HG03558 (cell line): ENCODE measurements at regions not wholly inside any gene's neighbourhood (a gene's known extent, or its start where the extent isn't known, plus 50 kb on each side); places are given as distances from the start of the nearest gene placed in this dataset.
A peak's percentile ranks its signal among the peaks of the same experiment; 100 is the strongest.

Source experiments
- ATAC-seq: cut with Tn5 transposase; IDR thresholded peaks from one replicate; pipeline ENCODE4 v1.9.1; 2021; ENCODE audit warnings: moderate number of reproducible peaks; ENCODE audit not compliant: unreplicated experiment; ENCODE audit errors: extremely low read depth

DNA sequence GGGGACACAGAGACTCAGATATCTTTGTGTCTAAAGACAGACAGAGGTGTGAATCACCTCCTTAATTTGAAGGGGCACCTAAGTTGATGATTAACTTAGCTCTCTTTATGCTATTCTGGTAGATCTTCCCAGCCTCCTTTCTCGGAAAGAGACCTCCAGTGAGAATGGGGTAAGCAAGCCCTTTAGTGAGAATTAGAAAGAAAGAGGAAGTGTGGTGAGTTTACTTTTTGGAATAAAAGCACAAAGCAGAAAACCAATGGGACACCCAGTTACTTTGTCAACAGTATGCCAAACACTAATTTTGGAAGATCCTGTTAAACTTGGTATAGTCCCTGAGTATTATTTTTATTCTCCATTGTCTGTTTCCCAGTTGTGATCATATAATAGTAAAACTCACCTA, 302.8 kb upstream of the RASA1 start:
- no peak for ATAC-seq

DNA sequence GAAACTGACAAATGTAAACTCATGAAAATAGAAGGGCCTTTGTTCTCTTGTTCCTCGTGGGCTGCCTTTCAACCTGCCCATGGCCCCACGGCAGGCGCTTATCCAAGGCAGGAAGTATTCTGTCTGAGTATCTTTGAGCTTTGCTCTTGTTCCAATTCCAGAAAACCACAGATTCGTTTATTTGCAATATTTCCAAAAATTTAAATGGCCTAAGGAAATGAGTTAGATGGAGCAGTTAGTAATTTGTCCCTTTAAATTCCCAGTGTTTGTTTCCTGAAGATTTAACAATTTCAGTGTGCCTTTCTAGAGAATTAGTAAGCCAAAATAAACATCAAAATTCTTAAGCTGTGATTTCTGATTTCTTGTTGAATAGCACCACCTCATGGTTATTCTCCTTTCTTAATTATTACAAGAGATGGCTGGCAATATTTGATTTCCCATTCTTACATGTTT, 299.4 kb upstream of the RASA1 start:
- no peak for ATAC-seq

DNA sequence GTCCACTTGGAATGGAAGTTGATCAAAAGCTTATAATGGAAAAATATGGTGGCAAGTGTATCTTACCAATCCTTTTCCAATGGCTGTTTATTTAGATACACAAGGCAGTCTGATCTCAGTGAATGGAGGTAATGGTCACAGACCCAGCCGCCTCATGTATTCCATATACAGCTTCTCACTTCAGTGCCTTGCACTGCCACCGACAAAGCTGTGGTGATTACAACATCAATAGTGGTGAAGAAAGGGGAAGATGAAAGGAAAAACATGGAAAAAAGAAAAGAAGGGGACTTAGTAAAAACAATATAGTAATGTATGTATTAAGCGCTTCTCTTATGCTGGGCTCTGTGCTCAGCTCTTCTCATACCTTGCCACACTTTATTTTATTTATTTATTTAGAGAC, 297.3 kb upstream of the RASA1 start:
- ATAC-seq = no peak

DNA sequence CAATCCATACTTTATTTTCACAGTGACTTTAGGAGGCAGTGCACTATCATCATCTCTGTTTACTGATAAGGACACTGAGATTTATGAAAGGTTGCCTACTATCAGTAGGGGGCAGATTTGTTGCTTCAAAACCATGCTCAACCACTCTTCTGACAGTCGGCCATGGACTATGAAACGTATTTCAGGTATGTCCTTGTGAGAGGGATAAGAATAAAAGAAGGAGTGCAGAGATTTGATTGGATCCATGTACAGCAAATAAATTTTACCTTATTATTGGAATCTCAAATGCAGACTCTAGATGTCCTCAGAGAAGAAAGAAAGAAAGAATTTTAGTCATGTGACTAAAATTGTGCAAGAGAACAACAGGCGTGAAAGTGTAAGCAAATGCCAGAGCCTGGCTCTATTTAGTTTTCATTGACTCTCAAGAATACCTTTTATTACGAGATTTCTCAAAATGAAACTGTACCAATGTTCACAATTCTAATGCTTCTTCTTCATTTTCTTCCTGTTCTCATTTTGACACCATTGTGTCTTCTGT, 296.6 kb upstream of the RASA1 start:
- ATAC-seq = no peak

DNA sequence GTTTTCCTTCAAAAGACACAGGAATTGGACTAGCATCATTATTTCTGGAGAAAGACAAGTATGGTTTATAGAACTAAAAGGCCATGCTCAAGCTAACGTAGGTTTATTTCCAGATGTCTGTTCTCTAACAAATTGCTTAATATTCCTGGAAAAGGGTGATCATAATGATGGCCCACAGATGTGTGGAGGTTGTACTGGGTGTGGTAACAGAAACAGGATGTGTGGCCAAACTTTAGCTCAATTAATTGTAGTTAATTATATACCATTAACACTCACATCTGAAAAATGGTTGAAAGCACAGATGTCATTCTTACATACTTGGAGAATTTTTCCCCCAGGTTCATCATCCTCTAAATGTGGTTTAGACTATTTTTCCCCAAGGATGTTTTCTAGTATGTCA, 292.7 kb upstream of the RASA1 start:
- no peak for ATAC-seq

DNA sequence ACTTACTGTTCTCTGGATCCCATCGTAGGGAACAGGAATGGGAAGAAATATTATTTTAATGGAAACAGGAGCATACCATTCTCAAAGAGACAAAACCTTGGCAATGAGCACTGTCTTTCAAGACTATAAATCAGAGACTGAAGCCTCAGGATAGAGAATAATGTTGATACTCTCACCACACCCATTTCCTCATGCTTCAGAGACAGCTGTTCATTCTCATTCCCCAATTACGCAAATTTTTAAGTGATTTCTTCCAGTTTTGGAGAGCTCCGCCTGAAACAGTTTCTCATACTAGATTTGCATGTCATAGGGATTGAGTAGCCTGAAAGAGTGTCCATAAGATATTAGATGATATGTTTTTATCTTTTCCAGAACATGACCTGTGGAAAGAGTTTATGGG, 290.5 kb upstream of the RASA1 start:
- no peak for ATAC-seq

DNA sequence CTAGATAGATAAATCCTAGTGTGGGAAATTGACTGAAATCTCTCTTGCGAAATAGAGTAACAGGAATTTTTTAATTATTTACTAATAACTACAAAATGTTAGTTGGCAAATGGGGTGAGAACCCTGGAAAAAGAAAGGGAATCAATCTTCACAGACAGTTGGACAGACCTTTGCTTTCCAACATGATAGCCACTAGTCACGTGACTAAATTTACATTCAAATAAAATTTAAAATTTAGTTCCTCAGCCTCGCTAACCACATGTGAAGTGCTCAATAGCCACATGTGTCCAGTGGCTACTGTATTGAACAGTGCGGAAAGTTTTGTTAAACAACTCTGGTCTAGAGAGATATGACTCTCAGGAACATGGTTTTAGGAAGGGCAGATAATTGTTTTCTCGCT, 289.9 kb upstream of the RASA1 start:
- no peak for ATAC-seq

DNA sequence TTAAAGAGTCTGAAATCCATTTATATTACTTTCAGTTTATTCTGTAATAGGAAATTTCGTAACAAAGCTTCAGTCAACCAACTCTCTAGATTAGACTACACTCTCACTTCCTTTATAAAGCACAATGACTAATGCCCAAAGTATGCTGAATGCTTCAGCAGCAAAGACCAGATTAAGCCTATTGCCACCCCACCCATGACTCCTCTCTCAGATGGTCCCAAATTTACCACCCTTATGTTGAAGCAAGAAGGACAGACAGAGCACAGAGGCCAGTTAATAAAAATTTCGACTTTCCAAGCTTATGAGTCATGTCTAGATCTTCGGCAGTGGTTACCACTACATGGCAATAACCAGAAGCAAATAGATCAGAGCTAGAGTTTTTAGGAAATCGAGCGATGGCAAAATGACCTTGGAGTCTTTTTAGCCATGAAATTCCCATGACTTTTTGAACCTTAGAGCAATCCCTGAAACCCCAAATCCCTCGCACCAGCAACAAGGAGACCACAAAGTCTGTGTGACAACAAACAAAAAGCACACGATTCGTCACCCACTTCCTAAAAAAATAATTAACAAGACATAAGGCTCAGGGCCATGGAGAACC, 287.8 kb upstream of the RASA1 start:
- no peak for ATAC-seq

DNA sequence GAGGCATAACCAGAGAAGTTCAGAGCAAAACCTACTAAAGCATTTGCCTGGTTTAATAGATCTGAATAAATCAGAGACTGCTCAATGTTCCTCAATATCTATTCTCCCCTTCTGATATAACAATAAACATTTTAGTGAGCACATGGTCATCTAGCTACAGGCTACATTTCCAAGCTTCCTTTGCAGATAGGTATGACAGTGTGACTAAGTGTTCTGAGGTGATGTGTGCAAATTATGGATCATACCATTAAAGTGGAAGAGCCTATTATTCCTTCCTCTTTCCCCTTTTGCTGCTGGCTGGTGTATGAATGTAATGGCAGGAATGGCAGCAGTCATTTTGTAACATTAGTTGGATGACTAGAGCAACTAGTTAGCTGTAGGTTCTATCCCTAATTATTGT, 285.8 kb upstream of the RASA1 start:
- no peak for ATAC-seq

DNA sequence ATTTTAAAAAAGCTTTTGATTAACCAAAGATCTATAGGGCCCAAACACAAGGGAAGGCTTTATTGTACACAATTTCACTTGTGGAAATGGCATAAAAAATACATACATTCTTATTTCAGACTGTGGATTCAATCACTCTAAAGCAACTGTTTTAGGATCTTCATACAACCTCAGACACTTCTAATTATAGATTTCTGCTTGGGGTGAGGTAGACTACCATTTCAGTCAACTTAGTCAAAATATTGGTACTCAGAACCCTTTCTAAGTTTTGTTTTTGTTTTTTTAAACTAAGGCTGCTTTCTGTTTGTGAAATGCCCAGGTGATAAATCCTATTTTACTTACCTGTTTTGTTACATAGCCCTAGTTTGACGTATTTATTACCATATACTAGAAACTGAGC, 284.5 kb upstream of the RASA1 start:
- no peak for ATAC-seq

DNA sequence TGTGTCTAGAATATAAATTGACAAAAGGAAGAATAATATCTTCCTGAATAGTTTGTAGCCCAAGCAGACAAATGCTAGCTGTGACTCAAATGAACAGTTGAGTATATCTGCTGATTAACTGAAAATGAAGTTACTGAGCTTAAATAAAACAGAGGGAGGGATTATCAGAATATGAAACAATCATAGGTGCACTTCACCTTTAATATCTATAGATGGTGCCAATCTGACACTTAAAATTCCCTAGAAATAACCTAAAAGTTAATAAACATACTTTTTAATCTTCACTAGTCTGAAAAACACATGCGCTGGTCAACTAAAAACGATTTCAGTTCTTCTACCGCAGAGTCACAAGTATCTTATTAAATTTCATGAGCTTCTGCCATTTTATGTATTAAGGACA, 280.8 kb upstream of the RASA1 start:
- ATAC-seq = no peak

DNA sequence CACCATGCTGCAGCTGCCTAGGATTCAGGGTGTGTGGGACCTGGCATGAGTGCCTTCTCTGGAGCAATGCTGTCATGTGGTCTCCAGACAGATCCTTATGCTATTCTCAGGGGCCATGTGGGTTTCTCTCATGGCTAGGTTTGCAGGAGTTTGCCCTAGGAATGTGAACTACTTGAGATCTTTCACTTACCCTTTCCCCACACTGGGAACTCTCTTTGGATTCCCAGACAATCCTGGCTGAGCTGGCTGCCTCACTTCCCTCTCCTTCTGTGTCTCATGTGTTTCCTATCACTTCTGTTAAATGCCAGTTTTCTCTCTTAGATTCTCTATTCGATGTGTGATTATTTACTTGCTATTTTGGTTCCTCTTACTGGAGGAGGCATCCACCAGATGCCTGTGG, 270.2 kb upstream of the RASA1 start:
- no peak for ATAC-seq

DNA sequence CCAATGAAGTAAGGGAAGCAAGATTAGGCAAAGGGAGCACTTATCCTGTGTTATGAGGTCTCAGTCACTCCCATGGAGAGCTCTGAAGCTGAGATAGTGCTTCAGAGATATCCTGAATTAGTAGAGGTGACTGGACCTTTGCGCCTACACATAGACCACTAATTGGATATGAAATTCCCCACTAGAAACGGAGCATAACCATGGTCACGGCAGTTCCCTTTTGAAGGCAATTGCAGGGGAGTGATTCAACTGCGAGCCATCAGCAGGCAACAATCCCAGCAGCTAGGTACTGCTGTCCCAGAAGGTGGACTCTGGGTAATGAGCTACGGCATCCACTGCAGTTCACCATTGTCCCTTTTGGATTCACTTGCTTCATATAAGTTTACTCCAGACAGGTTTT, 267.7 kb upstream of the RASA1 start:
- no peak for ATAC-seq

DNA sequence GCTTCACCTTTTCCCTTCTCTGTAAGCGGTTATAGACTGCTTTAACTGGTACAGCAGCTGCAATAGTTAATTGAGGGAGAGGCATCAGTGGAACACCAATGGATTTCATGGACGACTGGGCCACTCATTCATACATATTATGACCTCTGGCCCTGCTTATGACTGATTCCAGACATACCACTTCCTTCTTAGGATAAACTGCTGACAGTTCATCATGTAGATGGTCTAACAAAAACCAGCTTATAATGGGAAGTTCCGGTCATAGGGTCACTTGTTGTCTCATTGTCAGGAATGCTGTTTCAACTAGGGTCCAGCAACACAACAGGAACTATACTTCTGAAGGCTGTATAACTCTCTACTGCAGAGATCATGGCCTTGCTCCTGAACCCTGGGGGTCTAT, 265.2 kb upstream of the RASA1 start:
- ATAC-seq = no peak

DNA sequence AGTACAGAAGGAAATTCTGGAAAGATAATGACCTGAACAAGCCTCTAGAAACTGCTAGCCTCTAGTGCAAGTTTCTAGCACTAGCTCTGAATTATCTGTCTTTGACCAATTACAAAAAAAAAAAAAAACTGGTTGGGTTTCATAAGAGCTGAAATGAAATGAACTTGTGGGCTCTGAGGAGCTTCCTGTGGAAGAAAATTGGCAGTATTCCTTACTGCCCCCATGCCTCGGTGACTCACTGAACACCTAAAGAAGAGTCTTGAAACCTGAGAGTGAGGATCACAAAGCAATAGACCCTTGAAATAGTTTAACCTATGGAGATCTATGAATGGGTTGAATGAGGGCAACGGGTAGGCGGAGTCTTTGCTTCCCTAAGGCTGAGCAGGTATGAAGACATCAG, 263.6 kb upstream of the RASA1 start:
- no peak for ATAC-seq

DNA sequence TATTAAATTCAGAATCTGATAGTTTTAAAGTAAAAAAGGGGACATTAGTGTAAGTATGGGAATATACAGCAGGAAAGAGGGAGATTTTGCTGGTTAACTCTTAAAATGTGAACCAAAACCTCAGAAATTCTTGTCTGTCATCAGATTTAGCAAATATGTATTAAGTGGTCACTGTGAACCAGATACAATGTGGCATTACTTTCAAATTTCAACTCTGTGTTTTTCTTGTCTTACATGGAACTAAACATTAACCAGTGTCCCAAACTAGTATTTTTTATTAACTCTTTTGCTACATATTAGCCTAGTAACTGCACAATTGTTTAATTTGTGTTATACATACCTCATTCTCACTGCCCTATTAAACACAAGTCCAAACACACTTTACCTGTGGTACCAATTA, 259.9 kb upstream of the RASA1 start:
- no peak for ATAC-seq

DNA sequence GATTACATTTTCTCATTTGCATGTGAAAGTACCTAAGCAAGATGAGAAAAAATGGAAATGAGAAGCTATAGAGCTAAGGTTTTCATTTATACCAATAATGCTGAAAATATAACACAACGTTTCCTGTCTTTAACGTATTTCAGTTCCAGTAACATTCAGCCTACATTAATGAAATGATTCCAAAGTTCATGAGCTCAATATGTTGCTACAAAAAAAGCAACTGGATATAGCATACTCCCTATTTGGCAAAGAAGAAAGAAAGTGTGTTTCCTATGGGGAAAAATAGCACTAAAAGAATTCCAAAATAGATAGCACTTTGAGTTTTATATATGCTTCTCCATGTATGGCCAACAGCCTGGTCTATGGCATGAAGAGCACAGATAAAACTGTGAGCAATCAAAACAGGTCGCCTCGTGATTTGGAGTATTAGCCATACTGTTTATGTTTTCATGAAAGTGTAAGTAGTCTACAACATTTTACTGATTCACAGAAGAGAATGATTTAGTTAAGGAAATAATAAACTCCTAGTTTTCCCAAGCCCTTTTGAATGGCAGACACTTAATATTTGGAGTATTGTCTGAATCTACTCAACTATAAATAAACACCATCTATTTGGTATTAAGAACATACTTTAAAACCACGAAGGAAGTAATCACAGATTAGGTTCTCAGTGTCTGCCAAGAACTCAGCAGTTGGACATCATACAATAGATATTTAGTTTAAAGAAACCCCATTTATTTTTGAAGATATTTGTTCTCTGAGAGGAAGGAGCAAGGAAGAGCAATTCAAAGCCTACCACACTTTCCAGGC, 258.7 kb upstream of the RASA1 start:
- ATAC-seq = no peak

DNA sequence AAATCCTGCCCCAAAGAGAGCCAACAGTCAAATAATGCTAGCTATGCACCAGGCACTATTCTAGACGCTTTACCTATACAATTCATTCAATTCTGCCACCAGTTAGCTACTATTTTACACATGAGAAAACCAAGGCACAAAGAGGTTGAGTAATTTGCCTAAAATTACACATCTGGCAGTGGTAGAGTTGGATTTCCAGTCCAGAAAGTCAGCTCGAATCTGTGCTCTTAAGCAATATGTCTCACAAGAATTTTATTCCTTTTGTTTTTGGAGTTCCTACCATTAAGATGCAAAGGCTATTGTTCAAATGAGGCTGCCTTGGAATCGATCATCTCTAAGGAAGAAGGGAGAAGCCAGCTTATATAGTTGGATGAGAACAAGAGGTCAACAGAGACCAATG, 256.9 kb upstream of the RASA1 start:
- ATAC-seq = no peak

DNA sequence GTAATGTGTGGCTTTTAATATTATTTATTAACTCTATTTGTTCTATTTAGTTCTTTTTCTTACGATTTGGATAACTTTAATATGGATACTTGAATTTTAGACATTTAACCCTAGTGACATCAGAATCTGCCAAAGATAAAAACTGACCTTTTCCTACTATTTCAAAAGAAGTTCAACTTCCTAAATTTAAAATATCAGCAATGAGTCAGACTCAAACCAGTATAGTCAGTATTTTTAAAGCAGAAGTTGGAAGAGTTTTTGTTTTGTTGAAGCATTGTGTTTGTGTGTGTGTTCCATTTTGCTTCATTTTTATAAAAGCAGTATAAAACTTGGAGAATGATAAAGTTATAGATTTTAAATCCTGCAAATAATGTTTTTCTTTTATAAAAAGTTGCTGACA, 251.8 kb upstream of the RASA1 start:
- no peak for ATAC-seq

DNA sequence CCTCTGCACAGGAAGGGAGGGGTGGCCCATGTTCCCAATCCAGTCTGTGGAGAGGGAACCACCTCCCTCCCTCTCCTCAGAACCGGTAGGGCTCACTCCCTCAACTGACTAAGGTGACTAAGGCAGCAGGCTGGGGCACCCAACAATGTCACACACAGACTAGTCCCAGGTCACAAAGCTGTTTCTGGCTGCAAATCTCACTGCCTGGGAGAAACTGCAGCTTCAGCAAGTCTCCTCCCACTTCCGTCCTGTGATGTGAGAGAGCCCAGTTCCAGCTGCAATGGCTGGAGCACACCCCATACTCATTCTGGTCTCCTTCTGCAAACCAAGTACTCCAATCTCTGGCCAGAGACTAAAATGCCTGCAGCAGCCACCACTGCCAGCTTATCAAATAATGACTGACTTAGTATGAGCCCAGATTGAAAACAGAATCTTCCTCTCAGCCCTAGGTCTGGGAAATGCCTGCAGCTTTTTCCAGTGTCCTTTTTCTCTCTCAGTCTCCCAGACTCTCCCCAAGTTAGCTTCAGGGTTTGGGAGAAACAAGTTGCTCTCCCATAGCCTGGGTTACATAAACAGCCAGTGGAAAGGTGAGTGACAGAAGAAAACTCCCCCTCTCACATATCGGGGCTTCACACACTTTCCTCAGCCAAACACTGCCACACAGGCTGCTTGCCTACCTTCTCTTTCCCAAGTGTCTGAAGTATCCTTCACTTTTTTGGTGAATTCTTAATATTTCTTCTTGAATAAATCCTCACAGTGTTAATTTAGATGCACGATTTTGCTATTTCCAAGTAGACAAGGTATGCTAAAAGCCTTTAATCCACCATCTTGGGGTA, 247.4 kb upstream of the RASA1 start:
- ATAC-seq = peak; percentile 58

DNA sequence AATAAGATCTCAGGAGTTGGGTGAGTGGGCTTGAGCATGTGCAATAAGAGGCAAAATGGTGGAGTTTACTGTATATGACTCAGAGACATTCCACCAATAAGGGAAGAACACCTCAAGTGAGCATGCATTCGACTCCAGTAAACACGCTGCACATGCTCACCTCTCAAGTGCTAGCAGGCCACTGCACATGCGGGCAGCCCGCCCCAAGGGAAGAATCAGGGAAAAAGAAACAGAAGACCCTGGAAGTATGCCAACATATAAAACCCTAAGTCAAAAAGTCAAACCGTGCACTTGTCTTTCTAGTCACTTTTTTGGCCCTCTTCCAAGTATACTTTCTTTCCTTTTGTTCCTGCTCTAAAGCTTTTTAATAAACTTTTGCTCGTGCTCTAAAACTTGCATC, 245.3 kb upstream of the RASA1 start:
- no peak for ATAC-seq
